ENCODE measurements at regions not wholly inside any gene's neighbourhood (a gene's known extent, or its start where the extent isn't known, plus 50 kb on each side); places are given as distances from the start of the nearest gene placed in this dataset.
"Not testable (repeated sequence)": the region's sequence is repeated elsewhere in the genome, so short reads cannot be mapped to it uniquely, and the experiment has no call there.

DNA sequence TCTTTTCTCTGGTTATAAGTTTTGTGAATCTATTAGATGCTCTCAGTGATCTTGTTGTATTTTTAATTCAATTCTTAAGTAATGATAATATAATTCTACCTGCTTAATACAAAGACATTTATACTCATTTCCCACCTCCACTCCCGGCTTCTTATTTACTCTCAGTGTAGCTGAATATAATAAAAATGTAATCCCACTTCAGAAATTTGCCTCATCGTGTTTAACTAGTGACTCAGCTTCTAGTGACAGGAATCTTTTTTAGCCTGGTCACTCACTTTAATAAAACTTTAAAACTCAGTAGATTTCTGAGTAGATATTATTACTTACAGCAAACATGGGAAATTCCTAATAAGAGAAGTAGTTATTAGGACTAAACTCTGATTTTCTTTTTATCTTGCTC lies 1506.2 kb upstream of the LRRTM3 start:
- DNase-seq, result no peak

DNA sequence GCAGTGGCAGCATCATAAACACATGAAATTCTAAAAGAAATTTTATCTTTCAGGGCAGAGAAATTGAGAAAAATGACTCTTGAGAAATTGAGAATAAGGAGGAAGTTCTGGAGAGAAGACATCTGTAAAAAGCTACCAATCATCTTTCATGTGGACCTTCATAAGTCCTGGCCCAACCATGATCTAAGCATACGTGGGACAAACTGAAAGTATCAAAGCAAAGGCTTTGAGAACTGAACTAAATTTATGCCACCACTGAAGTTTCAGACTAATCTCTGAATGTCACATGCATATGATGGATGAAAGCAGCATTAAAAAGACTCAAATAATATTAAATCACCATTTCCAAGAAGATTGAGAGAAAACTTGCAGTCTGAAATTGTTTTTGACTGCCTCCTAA lies 1502.8 kb upstream of the LRRTM3 start:
- no peak for DNase-seq

- not testable (repeated sequence) for DNase-seq
Measured at GRCh38 chr10:65429381-65429780, 1496.5 kb upstream of the LRRTM3 start.

DNA sequence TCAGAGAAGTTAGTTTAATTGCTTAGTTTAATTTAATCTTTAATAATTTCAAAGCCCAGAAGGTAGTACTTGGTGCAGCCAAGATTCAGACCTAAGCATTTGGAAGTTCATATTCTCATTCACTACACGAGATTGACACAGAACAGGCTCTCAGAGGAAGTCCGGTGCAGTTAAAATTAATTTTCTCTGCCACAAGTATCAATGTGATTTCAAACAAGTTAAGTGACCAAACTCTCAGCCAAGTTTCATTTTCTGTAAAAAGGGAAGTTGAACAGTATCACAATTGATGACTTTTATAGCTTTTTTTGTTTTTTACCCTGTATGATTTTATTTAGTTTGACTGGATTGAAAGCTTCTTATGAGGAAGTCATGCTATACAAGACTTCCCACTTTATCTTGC lies 1494.9 kb upstream of the LRRTM3 start:
- DNase-seq, result no peak

- DNase-seq, result no peak
Measured at GRCh38 chr10:65470986-65471385, 1454.8 kb upstream of the LRRTM3 start.

DNA sequence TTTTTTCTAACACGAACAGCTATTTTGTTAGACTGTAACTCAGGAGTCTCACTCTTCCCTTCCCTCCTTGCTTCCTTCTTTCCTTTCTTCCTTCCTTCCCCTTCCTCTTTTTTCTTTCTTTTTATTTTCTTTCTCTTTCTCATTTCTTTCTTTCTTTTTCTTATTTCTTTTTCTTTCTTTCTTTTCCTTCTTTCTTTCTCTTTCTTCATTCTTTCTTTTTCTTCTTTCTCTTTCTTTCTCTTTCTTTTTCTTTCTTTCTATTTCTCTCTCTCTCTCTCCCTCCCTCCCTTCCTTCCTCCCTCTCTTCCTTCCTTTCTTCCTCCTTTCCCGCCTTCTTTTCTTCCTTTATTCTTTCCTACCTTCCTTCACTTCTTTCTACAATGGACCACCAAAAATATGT lies 1443.0 kb upstream of the LRRTM3 start:
- DNase-seq, result no peak

GRCh38 chr10:65491799-65492198 lies 1434.0 kb upstream of the LRRTM3 start:
- DNase-seq, result no peak

DNA sequence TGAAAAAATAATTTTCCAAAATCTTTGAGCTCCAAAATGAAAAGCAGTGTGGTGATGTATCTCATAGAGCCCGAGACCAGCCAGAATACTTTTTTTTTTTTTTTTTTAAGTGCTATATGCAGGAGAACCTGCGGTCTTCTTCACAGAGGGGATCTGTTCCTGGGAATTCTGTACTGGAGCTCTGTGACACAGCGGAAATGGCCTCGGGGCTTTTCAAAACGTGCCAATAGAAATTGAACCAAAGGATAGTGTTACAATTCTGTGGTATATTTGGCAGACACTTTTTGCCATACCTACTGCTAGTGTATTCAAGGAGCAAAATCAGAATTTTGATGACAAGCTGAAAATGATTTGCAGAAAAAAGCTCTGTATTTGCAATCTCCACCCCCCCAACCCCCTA lies 1429.3 kb upstream of the LRRTM3 start:
- no peak for DNase-seq

GRCh38 chr10:65497837-65498236 lies 1428.0 kb upstream of the LRRTM3 start:
- no peak for DNase-seq

DNA sequence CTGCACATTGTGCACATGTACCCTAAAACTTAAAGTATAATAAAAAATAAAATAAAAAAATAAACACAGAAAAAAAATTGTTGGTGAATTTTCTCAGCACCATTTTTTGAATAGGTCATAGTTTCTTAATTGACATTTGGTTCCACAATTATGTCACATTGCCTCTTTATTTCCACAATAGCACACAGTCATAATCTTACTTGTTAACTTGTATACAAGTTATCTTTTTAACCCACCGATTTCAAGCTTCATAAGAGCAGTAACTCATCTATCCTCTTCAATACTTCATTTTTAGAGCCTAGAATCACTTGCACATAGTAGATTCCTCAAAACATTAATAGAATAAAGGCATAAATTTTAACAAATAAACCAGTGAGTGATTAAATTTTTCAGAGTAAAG lies 1425.1 kb upstream of the LRRTM3 start:
- DNase-seq, result no peak

- DNase-seq, result no peak
Measured at GRCh38 chr10:65501259-65501658, 1424.6 kb upstream of the LRRTM3 start.

DNA sequence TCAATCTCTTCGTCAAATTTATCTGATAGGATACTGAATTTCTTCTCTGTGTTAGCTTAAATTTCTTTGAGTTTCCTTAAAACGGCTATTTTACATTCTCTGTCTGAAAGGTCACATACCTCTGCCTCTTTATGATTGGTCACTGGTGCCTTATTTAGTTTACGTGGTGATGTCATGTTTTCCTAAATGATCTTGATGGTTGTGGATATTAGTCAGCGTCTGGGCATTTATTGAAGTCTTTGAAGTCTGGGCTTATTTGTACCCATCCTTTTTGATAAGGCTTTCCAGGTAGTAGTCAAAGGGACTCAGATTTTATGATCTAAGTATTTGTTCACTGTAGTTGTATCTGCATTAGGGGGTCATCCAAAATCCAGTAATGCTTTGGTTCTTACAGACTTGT lies 1407.5 kb upstream of the LRRTM3 start:
- DNase-seq, result no peak

DNA sequence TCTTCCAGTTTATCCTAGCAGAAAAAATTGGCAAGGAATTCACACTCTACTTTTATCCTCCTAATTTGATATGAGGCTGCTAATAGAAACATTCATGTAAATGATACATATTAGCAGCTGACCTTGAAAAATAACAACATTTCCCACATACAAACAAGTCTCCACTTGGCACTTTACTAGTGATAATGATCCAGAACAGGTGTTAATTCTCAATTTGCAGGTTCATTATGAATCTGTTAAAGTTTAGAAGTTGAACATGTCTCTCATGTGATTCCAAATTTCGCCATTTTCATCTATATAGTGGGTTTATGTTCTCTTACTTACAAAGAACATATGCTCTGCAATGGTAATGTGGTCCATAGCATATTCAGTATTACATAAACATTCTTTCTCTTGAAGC lies 1396.8 kb upstream of the LRRTM3 start:
- DNase-seq, result no peak

- no peak for DNase-seq
Measured at GRCh38 chr10:65531545-65531944, 1394.3 kb upstream of the LRRTM3 start.

DNA sequence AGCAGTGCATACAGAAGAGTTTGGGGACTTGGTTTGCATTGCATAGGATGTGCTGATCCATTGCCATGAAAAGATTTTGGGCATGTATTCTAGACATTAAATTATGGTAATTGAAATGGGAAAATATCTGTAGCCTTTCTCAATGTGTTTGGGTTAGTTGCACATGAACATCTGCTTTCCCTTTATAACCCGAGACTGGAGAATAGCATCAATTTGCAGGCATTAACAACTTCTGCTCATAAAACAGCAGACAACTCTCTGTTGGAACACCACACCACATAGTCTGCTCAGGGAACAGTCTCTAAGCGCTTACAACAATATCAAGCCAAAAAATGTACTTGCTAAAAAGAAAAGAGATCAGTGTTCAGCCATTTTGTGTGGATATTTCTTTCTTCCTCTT lies 1391.1 kb upstream of the LRRTM3 start:
- peak; percentile 40 for DNase-seq

DNA sequence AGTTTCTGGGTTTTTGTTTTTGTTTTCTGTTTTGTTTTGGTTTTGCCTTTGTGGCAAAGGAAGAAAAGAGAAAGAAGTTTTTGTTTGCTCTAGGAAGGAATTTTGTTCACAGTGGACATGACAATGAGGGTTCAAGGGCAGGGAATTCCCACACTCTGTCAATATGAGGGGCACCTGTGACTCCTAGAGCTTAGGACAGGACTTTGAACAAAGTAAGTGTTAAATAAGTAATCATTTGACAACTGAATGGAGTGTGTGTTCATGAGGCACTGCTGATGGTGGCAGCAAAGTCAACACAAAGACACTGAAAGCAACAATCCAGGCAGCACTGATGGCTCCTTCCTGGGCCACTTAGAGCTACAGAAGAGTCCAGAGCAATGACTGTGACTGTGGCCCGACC lies 1381.1 kb upstream of the LRRTM3 start:
- no peak for DNase-seq

GRCh38 chr10:65548001-65548400 lies 1377.8 kb upstream of the LRRTM3 start:
- no peak for DNase-seq

- DNase-seq, result no peak
Measured at GRCh38 chr10:65550761-65551160, 1375.1 kb upstream of the LRRTM3 start.

DNA sequence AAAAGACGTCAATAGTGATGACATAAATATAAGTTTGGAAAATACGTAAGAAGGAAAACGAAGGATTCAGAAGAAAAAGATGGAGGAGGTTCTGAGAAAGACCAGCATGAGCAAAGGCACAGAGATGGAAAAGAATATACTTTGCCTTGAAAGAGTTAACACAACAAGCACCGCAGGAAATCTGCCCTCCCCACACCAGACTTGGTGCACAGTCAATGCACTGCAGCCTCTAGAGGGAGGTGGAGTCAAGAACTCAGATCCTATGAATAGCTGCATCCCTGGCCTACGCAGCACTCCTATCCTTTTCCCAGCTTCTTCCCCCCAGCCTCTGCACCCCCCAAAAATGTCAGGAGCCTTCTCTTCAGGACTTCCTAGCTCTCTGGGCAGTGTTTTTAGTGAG lies 1370.6 kb upstream of the LRRTM3 start:
- DNase-seq, result no peak

DNA sequence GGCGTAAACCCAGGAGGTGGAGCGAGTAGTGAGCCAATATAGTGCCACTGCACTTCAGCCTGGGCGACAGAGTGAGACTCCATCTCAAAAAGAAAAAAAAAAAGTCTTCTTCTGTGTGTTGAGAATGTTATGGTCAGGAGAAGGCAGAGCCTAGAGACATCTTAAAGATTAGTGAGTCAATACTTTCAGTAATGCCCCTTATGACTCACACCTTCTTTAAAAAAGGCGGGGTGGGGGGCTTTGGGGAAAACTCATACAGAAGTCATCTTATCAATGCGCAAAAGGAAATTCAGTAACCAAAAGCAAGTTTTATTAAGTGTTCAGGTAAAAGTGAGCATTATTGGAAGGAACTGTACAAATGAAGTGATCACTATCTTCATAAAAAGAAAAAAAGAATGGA lies 1369.8 kb upstream of the LRRTM3 start:
- DNase-seq, result no peak

DNA sequence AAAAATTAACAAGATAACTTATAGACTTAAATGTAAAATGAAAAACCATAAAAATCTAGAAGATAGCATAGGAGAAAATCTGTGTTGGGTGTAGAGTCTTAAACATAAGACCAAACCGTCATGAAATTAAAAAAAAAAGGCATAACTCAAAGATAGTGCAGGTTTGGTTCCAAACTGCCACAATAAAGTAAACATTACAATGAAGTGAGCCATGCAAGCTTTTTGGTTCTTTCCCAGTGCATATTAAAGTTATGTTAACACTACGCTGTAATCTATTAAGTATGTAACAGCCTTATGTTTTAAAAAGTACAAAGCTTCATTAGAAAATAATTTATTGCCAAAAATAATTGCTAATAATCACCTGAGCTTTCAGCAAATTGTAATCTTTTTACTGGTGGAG lies 1366.5 kb upstream of the LRRTM3 start:
- no peak for DNase-seq

- no peak for DNase-seq
Measured at GRCh38 chr10:65565246-65565645, 1360.6 kb upstream of the LRRTM3 start.

- peak; percentile 81 for DNase-seq
Measured at GRCh38 chr10:65566906-65567305, 1358.9 kb upstream of the LRRTM3 start.

GRCh38 chr10:65570143-65571010 lies 1355.5 kb upstream of the LRRTM3 start:
- DNase-seq, result peak; percentile 88

DNA sequence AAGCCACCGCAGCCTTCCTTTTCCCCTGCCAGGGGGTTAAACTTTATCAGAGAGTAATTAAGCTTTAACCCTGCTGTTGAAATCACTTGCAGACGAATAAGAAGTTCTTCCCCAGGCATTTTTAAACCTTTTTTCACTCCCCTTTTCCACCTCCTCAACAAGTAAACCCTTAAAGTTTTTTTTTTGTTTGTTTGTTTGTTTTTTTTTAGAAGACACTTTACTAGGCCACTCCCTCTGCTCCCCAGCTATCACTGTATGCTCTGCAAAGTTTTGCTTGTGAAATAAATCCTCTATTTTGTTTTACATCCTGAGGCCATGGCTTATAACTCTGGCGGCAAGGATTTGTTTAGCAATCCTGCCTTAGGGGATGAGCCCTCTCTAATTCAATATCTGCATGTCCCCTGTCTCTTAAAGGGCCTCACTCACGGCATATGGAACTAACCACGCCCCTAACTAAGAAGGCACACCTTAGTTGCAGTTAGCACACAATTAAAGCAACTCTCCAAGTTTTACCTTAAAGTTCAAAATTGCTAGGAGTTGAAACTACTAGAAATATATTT lies 1354.7 kb upstream of the LRRTM3 start:
- peak; percentile 45 for DNase-seq
